GM12875 (cell line): ENCODE measurements at regions not wholly inside any gene's neighbourhood (a gene's known extent, or its start where the extent isn't known, plus 50 kb on each side); places are given as distances from the start of the nearest gene placed in this dataset.

ENCODE experiments used
- H3K4me3 ChIP-seq: one replicate; pipeline ENCODE4 v1.5.1; 2011; ENCODE audit warnings: low read depth, low read length, control low read depth
- TF ChIP-seq, protein P1 (sequence below): IDR thresholded peaks from 2 replicates; pipeline ENCODE4 v1.5.1; 2011; ENCODE audit warnings: low read depth, mild to moderate bottlenecking, control low read depth, inconsistent platforms, low read length, moderate library complexity, borderline replicate concordance; ENCODE audit not compliant: insufficient read depth

DNA sequence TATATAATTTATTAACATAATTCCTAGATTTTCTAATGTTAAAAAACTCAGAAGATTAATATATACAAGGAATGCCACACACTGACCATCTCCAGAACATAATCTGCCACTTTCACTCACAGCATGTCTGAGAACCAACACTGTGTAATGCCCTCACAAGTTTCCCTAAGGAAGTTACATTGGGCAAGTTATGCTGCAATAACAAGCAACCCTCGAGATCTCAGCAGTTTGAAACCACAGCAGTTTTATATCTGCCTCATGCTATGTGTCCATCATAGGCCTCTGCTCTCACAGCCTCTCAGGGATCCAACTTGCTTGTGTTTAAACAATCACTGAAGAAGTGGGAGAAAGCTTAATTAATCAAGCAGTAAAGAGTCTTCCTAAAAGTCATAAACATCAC, 250.0 kb upstream of the SLC7A11 start:
- no peak overlapping the region for H3K4me3 ChIP-seq
- TF ChIP-seq, protein P1, sequence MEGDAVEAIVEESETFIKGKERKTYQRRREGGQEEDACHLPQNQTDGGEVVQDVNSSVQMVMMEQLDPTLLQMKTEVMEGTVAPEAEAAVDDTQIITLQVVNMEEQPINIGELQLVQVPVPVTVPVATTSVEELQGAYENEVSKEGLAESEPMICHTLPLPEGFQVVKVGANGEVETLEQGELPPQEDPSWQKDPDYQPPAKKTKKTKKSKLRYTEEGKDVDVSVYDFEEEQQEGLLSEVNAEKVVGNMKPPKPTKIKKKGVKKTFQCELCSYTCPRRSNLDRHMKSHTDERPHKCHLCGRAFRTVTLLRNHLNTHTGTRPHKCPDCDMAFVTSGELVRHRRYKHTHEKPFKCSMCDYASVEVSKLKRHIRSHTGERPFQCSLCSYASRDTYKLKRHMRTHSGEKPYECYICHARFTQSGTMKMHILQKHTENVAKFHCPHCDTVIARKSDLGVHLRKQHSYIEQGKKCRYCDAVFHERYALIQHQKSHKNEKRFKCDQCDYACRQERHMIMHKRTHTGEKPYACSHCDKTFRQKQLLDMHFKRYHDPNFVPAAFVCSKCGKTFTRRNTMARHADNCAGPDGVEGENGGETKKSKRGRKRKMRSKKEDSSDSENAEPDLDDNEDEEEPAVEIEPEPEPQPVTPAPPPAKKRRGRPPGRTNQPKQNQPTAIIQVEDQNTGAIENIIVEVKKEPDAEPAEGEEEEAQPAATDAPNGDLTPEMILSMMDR, result no peak

DNA sequence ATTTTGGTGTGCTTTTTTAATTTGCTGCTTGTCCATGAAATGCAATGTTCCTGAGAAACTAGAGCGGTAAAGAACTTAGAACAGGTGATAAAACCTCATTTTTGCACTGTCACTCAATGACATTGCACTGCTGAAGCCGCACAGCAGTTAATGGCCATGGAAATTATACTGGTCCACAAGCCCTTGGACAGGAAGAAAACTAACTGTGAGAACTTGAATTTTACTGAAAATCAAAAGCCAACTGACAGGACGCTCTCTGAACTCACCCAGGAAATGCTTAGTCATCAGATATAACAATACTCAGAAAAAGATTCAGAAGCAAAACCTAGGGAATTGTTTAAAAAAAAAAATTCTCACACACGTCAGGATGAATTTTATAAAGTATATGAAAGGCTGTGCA, 246.4 kb upstream of the SLC7A11 start:
- TF ChIP-seq, protein P1, result no peak
- no peak overlapping the region for H3K4me3 ChIP-seq

GRCh38 chr4:138487670-138488069, 245.5 kb upstream of the SLC7A11 start:
- TF ChIP-seq, protein P1, result no peak
- H3K4me3 ChIP-seq, result no peak overlapping the region

GRCh38 chr4:138487230-138487629, 245.1 kb upstream of the SLC7A11 start:
- TF ChIP-seq, protein P1, result no peak
- no peak overlapping the region for H3K4me3 ChIP-seq

GRCh38 chr4:138485498-138485897, 243.3 kb upstream of the SLC7A11 start:
- no peak overlapping the region for H3K4me3 ChIP-seq
- TF ChIP-seq, protein P1, result no peak

- TF ChIP-seq, protein P1, result no peak
- H3K4me3 ChIP-seq, result no peak overlapping the region
Observed at GRCh38 chr4:138475116-138475515, 233.0 kb upstream of the SLC7A11 start.

- TF ChIP-seq, protein P1, result no peak
Observed at GRCh38 chr4:138473339-138473738, 231.2 kb upstream of the SLC7A11 start.

More at GRCh38 chr4:138473339-138473738, 231.2 kb upstream of the SLC7A11 start:
- H3K4me3 ChIP-seq, result no peak overlapping the region
